H9 (cell line): ENCODE measurements at regions not wholly inside any gene's neighbourhood (a gene's known extent, or its start where the extent isn't known, plus 50 kb on each side); places are given as distances from the start of the nearest gene placed in this dataset.

ENCODE experiments used
- DNase-seq: peaks from one replicate; pipeline ENCODE4 v3.0.0-alpha.2; 2017
- H2AFZ ChIP-seq: one replicate; pipeline ENCODE4 v1.6.1; 2013; ENCODE audit warnings: mild to moderate bottlenecking, low read length, control low read depth, moderate library complexity
- H2AK5ac ChIP-seq: 2 replicates; pipeline ENCODE4 v1.6.1; 2013; ENCODE audit warnings: low read length, control low read depth, mixed read lengths; ENCODE audit not compliant: insufficient read length
- H2BK120ac ChIP-seq: one replicate; pipeline ENCODE4 v1.6.1; 2013; ENCODE audit warnings: low read depth, mild to moderate bottlenecking, low read length, control low read depth, inconsistent platforms; ENCODE audit not compliant: poor library complexity, severe bottlenecking
- H2BK12ac ChIP-seq: 2 replicates; pipeline ENCODE4 v1.6.1; 2013; ENCODE audit warnings: low read length, control low read depth, mixed read lengths, low read depth; ENCODE audit not compliant: insufficient read length
- H2BK15ac ChIP-seq: 2 replicates; pipeline ENCODE4 v1.6.1; 2013; ENCODE audit warnings: low read depth, low read length, control low read depth
- H2BK20ac ChIP-seq: one replicate; pipeline ENCODE4 v1.6.1; 2013; ENCODE audit warnings: low read depth, mild to moderate bottlenecking, low read length, control low read depth, inconsistent platforms; ENCODE audit not compliant: poor library complexity, severe bottlenecking
- H2BK5ac ChIP-seq: 2 replicates; pipeline ENCODE4 v1.6.1; 2013; ENCODE audit warnings: low read length, control low read depth, mixed read lengths; ENCODE audit not compliant: insufficient read length
- H3K14ac ChIP-seq: 2 replicates; pipeline ENCODE4 v1.6.1; 2013; ENCODE audit warnings: low read length, control low read depth; ENCODE audit not compliant: insufficient read depth
- H3K18ac ChIP-seq: 2 replicates; pipeline ENCODE4 v1.6.1; 2013; ENCODE audit warnings: low read depth, mild to moderate bottlenecking, mixed read lengths, low read length, control low read depth; ENCODE audit not compliant: insufficient read length
- H3K23ac ChIP-seq: 2 replicates; pipeline ENCODE4 v1.6.1; 2013; ENCODE audit warnings: low read length, control low read depth, mixed read lengths, low read depth; ENCODE audit not compliant: insufficient read length
- H3K23me2 ChIP-seq: 2 replicates; pipeline ENCODE4 v1.6.1; 2013; ENCODE audit warnings: low read depth, mild to moderate bottlenecking, mixed read lengths, low read length, control low read depth; ENCODE audit not compliant: insufficient read length, poor library complexity, severe bottlenecking
- H3K27ac ChIP-seq: 2 replicates; pipeline ENCODE4 v1.5.1; 2013; ENCODE audit warnings: low read length, control low read depth, mixed read lengths, low read depth; ENCODE audit not compliant: insufficient read length
- H3K27me3 ChIP-seq: 2 replicates; pipeline ENCODE4 v1.6.1; 2013; ENCODE audit warnings: low read length, control low read depth, inconsistent platforms; ENCODE audit not compliant: insufficient read depth
- H3K4ac ChIP-seq: 2 replicates; pipeline ENCODE4 v1.6.1; 2013; ENCODE audit warnings: low read depth, mild to moderate bottlenecking, control low read depth, inconsistent platforms, low read length, moderate library complexity
- H3K4me1 ChIP-seq: 2 replicates; pipeline ENCODE4 v1.6.1; 2013; ENCODE audit warnings: low read length, control low read depth, inconsistent platforms; ENCODE audit not compliant: insufficient read depth
- H3K4me2 ChIP-seq: 2 replicates; pipeline ENCODE4 v1.6.1; 2013; ENCODE audit warnings: low read length, control low read depth, mixed read lengths; ENCODE audit not compliant: insufficient read length, insufficient read depth
- H3K56ac ChIP-seq: 2 replicates; pipeline ENCODE4 v1.6.1; 2013; ENCODE audit warnings: low read depth, mild to moderate bottlenecking, mixed read lengths, low read length, control low read depth; ENCODE audit not compliant: insufficient read length
- H3K79me1 ChIP-seq: 2 replicates; pipeline ENCODE4 v1.6.1; 2013; ENCODE audit warnings: low read depth, mild to moderate bottlenecking, moderate library complexity, low read length, control low read depth, inconsistent platforms; ENCODE audit not compliant: insufficient read depth, poor library complexity, severe bottlenecking
- H3K79me2 ChIP-seq: 2 replicates; pipeline ENCODE4 v1.6.1; 2013; ENCODE audit warnings: low read length, control low read depth, inconsistent platforms; ENCODE audit not compliant: insufficient read depth
- H3K9ac ChIP-seq: 2 replicates; pipeline ENCODE4 v1.6.1; 2013; ENCODE audit warnings: low read length, control low read depth, mixed read lengths; ENCODE audit not compliant: insufficient read length; ENCODE audit errors: extremely low read depth
- H3K9me3 ChIP-seq: one replicate; pipeline ENCODE4 v1.6.1; 2013; ENCODE audit warnings: low read depth, low read length, inconsistent platforms; ENCODE audit not compliant: control insufficient read depth
- H3T11ph ChIP-seq: one replicate; pipeline ENCODE4 v1.6.1; 2013; ENCODE audit warnings: mild to moderate bottlenecking, low read length, control low read depth, inconsistent platforms
- H4K20me1 ChIP-seq: one replicate; pipeline ENCODE4 v1.6.1; 2013; ENCODE audit not compliant: control insufficient read depth, insufficient read length, insufficient read depth
- H4K5ac ChIP-seq: 2 replicates; pipeline ENCODE4 v1.6.1; 2013; ENCODE audit warnings: low read depth, mild to moderate bottlenecking, mixed read lengths, low read length, control low read depth; ENCODE audit not compliant: insufficient read length
- H4K8ac ChIP-seq: replicated peaks from 2 replicates; pipeline ENCODE4 v1.6.1; 2013; ENCODE audit warnings: low read length, control low read depth, mixed read lengths, low read depth; ENCODE audit not compliant: insufficient read length
- H4K91ac ChIP-seq: 2 replicates; pipeline ENCODE4 v1.6.1; 2013; ENCODE audit warnings: low read depth, mild to moderate bottlenecking, moderate library complexity, mixed read lengths, low read length, control low read depth; ENCODE audit not compliant: insufficient read length
- H3K27ac Mint-ChIP-seq, 3 experiments: 2 replicates in 2 of 3; 3 replicates in 1 of 3; pipeline ENCODE4 v1.8.0; 2020 to 2021; ENCODE audit warnings: mixed read lengths in 3 of 3, mild to moderate bottlenecking in 1 of 3, moderate library complexity in 1 of 3
- H3K27me3 Mint-ChIP-seq: 2 replicates; pipeline ENCODE4 v1.8.0; 2021; ENCODE audit warnings: low read depth, mild to moderate bottlenecking, moderate library complexity, mixed read lengths
- H3K36me3 Mint-ChIP-seq, 3 experiments: 2 replicates in 2 of 3; 3 replicates in 1 of 3; pipeline ENCODE4 v1.8.0; 2020 to 2021; ENCODE audit warnings: low read depth in 3 of 3, mixed read lengths in 3 of 3; ENCODE audit not compliant: insufficient read depth in 1 of 3
- H3K4me1 Mint-ChIP-seq, 2 experiments: 2 replicates each; pipeline ENCODE4 v1.8.0; 2020; ENCODE audit warnings: mixed read lengths in 2 of 2
- H3K4me3 Mint-ChIP-seq, 2 experiments: 2 replicates in 1 of 2; 3 replicates in 1 of 2; pipeline ENCODE4 v1.8.0; 2020 to 2021; ENCODE audit warnings: mild to moderate bottlenecking in 2 of 2, mixed read lengths in 2 of 2, moderate library complexity in 1 of 2
- H3K9me3 Mint-ChIP-seq, 2 experiments: 2 replicates in 1 of 2; 3 replicates in 1 of 2; pipeline ENCODE4 v1.8.0; 2020; ENCODE audit warnings: mild to moderate bottlenecking in 2 of 2, mixed read lengths in 2 of 2, moderate library complexity in 1 of 2
- CTCF ChIP-seq: fragments of 200-600 bp; sonication (generic); conservative IDR thresholded peaks from 3 replicates; pipeline ENCODE4 v1.8.0; 2021; ENCODE audit warnings: antibody characterized with exemption, mild to moderate bottlenecking
- WGBS: extraction: QIAGEN DNeasy Blood & Tissue Kit; methylation state at CpG from one replicate; pipeline ENCODE4 v1.1.7; 2013; ENCODE audit warnings: missing lambda C conversion rate, low lambda C conversion rate, mixed read lengths; ENCODE audit not compliant: insufficient read length; ENCODE audit errors: extremely low coverage; 5-methylcytosine and 5-hydroxymethylcytosine counted together

GRCh38 chr16:9238346-9238745, 146.9 kb downstream of the HAPSTR1 start:
- no peak for DNase-seq
- Histone ChIP-seq H2BK5ac (no peak overlapping the region), H3K79me2 (no peaks in the 10 kb centered on the region), H3K4me1 (no peaks in the 10 kb centered on the region), H3T11ph (no peak overlapping the region), H3K18ac (no peak overlapping the region), H3K4me2 (no peak overlapping the region), H3K79me1 (no peaks in the 10 kb centered on the region), H3K4ac (no peak overlapping the region), H3K27ac (no peak overlapping the region), H3K27me3 (no peaks in the 10 kb centered on the region), H3K23ac (no peak overlapping the region), H2BK120ac (no peak overlapping the region), H2AK5ac (no peak overlapping the region), H3K9ac (no peak overlapping the region), H2BK15ac (no peak overlapping the region), H2BK12ac (no peak overlapping the region), H3K23me2 (no peaks in the 10 kb centered on the region), H4K20me1 (no peaks in the 10 kb centered on the region), H3K9me3 (no peaks in the 10 kb centered on the region), H3K14ac (no peak overlapping the region), H4K91ac (no peak overlapping the region), H4K8ac (no peak overlapping the region), H4K5ac (no peak overlapping the region), H3K56ac (no peak overlapping the region), H2BK20ac (no peak overlapping the region), H2AFZ (no peak overlapping the region)
- no CpG with 5 or more reads among the region's 1 CpG for WGBS
- Mint-ChIP-seq H3K27me3 (peaks cover 1% of the 10 kb centered on the region; the same call in 1 of the 2 replicates), H3K4me3 (no peak overlapping the region), H3K27ac (no peak overlapping the region), H3K9me3 (peaks cover 8 to 10% of the 10 kb centered on the region in 2 experiments), H3K4me1 (no peaks in the 10 kb centered on the region), H3K36me3 (peaks cover 2 to 7% (median 4%) of the 10 kb centered on the region in 3 experiments; a peak in 4 of 7 replicates)
- no peak for TF ChIP-seq CTCF
